ENCODE measurements at regions not wholly inside any gene's neighbourhood (a gene's known extent, or its start where the extent isn't known, plus 50 kb on each side); places are given as distances from the start of the nearest gene placed in this dataset.

GRCh38 chr1:41977326-41977725 is 58.6 kb upstream of the HIVEP3 start:
- H3K9me2 ChIP-seq: no peaks in the 10 kb centered on the region
- DNase-seq: no peak
- WGBS (ENCODE audit: low lambda C conversion rate): 84% methylated on average over 4 of the region's 4 CpGs

DNA sequence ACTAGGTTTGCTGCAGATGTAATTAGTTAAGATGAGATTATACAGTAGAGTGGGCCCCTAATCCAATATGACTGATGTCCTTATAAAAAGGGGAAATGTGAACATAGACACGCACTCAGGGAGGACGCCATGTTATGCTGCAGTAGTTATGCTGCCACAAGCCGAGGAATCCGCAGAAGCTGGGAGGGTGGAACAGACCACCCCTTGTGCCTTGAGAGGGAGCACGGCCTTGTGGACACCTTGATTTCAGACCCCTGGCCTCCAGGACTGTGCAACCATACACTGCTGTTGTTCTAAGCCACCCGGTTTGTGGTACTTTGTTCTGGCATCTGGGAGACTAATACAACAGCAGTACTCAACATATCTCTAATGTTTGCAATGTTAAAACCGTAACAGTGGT is 57.9 kb upstream of the HIVEP3 start:
- no peaks in the 10 kb centered on the region for H3K9me2 ChIP-seq
- H3F3A ChIP-seq (replicated peaks; ENCODE audit: insufficient read depth): no peaks in the 10 kb centered on the region
- ChIA-PET CTCF (interaction anchor here (0.7 kb wide), 1 partner anchor 315 kb away, joined by 3 read pairs; no protein-coding TSS in a partner anchor), POLR2A (no interaction called here)
- TF ChIP-seq EZH2phosphoT487 (IDR thresholded peaks at IDR 0.05; ENCODE audit: borderline replicate concordance, low read depth) (no peak), YY1 (IDR thresholded peaks at IDR 0.05; ENCODE audit: low read depth) (no peak), JUND (IDR thresholded peaks at IDR 0.05) (no peak), CHD2 (IDR thresholded peaks at IDR 0.05; ENCODE audit: low read length, partially characterized antibody) (no peak), MXI1 (IDR thresholded peaks at IDR 0.05; ENCODE audit: low read depth, low read length) (no peak), GABPA (IDR thresholded peaks at IDR 0.05; ENCODE audit: low read depth) (no peak), TCF12 (IDR thresholded peaks at IDR 0.05) (no peak), RXRA (IDR thresholded peaks at IDR 0.05; ENCODE audit: borderline replicate concordance, low read depth) (no peak), FOXM1 (IDR thresholded peaks at IDR 0.05; ENCODE audit: low read depth) (no peak), ELF1 (IDR thresholded peaks at IDR 0.05) (no peak), EP300 (IDR thresholded peaks at IDR 0.05; ENCODE audit: borderline replicate concordance in 1 of 2, low read depth in 1 of 2, low read length in 1 of 2) (no peak)
- TF ChIP-seq, protein P1, sequence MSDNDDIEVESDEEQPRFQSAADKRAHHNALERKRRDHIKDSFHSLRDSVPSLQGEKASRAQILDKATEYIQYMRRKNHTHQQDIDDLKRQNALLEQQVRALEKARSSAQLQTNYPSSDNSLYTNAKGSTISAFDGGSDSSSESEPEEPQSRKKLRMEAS (IDR thresholded peaks at IDR 0.05; ENCODE audit: low read depth): no peak
- TF ChIP-seq, protein P2, sequence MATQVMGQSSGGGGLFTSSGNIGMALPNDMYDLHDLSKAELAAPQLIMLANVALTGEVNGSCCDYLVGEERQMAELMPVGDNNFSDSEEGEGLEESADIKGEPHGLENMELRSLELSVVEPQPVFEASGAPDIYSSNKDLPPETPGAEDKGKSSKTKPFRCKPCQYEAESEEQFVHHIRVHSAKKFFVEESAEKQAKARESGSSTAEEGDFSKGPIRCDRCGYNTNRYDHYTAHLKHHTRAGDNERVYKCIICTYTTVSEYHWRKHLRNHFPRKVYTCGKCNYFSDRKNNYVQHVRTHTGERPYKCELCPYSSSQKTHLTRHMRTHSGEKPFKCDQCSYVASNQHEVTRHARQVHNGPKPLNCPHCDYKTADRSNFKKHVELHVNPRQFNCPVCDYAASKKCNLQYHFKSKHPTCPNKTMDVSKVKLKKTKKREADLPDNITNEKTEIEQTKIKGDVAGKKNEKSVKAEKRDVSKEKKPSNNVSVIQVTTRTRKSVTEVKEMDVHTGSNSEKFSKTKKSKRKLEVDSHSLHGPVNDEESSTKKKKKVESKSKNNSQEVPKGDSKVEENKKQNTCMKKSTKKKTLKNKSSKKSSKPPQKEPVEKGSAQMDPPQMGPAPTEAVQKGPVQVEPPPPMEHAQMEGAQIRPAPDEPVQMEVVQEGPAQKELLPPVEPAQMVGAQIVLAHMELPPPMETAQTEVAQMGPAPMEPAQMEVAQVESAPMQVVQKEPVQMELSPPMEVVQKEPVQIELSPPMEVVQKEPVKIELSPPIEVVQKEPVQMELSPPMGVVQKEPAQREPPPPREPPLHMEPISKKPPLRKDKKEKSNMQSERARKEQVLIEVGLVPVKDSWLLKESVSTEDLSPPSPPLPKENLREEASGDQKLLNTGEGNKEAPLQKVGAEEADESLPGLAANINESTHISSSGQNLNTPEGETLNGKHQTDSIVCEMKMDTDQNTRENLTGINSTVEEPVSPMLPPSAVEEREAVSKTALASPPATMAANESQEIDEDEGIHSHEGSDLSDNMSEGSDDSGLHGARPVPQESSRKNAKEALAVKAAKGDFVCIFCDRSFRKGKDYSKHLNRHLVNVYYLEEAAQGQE (IDR thresholded peaks at IDR 0.05; ENCODE audit: low read depth, low read length): no peak
- TF ChIP-seq, protein P3, sequence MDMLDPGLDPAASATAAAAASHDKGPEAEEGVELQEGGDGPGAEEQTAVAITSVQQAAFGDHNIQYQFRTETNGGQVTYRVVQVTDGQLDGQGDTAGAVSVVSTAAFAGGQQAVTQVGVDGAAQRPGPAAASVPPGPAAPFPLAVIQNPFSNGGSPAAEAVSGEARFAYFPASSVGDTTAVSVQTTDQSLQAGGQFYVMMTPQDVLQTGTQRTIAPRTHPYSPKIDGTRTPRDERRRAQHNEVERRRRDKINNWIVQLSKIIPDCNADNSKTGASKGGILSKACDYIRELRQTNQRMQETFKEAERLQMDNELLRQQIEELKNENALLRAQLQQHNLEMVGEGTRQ (IDR thresholded peaks at IDR 0.05; ENCODE audit: borderline replicate concordance, low read depth, low read length): no peak
- no peak for DNase-seq
- no peak overlapping the region for H3K9ac ChIP-seq
- WGBS (ENCODE audit: low lambda C conversion rate): 92% methylated on average over 7 of the region's 7 CpGs
- no peaks in the 10 kb centered on the region for H3K36me3 ChIP-seq (replicated peaks in 1 of 2; ENCODE audit: control insufficient read depth in 1 of 2, insufficient read depth in 2 of 2, low read length in 1 of 2)
- H4K20me1 ChIP-seq (ENCODE audit: insufficient read depth): no peaks in the 10 kb centered on the region
- no peaks in the 10 kb centered on the region for H3K79me2 ChIP-seq (ENCODE audit: insufficient read depth)
- H3K4me3 ChIP-seq (ENCODE audit: low read depth in 2 of 2, low read length in 1 of 2): no peak overlapping the region
- no peak overlapping the region for H3K27ac ChIP-seq (ENCODE audit: low read depth in 2 of 2, low read length in 1 of 2)
- H3K27me3 ChIP-seq (ENCODE audit: insufficient read depth): no peaks in the 10 kb centered on the region
- H3K9me3 ChIP-seq: no peaks in the 10 kb centered on the region
- no peak overlapping the region for H3K4me2 ChIP-seq
- H3K4me1 ChIP-seq (ENCODE audit: control insufficient read depth in 1 of 2, insufficient read depth in 2 of 2, low read depth in 1 of 2, low read length in 1 of 2): peaks cover 0 to 14% of the 10 kb centered on the region in 2 experiments; a peak in 2 of 4 replicates
- H2AFZ ChIP-seq (ENCODE audit: low read depth): no peak overlapping the region

More at GRCh38 chr1:41977326-41977725, 58.6 kb upstream of the HIVEP3 start:
- TF ChIP-seq RAD21 (IDR thresholded peaks at IDR 0.05; ENCODE audit: low read length): no peak
- TF ChIP-seq CHD2 (IDR thresholded peaks at IDR 0.05; ENCODE audit: low read length, partially characterized antibody): no peak
- no peak for TF ChIP-seq TCF12 (IDR thresholded peaks at IDR 0.05)
- TF ChIP-seq YY1 (IDR thresholded peaks at IDR 0.05; ENCODE audit: low read depth): no peak
- TF ChIP-seq, protein P3 (IDR thresholded peaks at IDR 0.05; ENCODE audit: borderline replicate concordance, low read depth, low read length): no peak
- H2AFZ ChIP-seq (ENCODE audit: low read depth): no peak overlapping the region
- H3K9me3 ChIP-seq: no peaks in the 10 kb centered on the region
- no peak overlapping the region for H3K4me3 ChIP-seq (ENCODE audit: low read depth in 2 of 2, low read length in 1 of 2)
- no peaks in the 10 kb centered on the region for H4K20me1 ChIP-seq (ENCODE audit: insufficient read depth)
- no peaks in the 10 kb centered on the region for H3K27me3 ChIP-seq (ENCODE audit: insufficient read depth)
- H3K4me1 ChIP-seq (ENCODE audit: control insufficient read depth in 1 of 2, insufficient read depth in 2 of 2, low read depth in 1 of 2, low read length in 1 of 2): peaks cover 0 to 17% of the 10 kb centered on the region in 2 experiments; a peak in 2 of 4 replicates
- H3F3A ChIP-seq (replicated peaks; ENCODE audit: insufficient read depth): no peaks in the 10 kb centered on the region
- POLR2A ChIA-PET: no interaction called here
- H3K9ac ChIP-seq: no peak overlapping the region
- H3K27ac ChIP-seq (ENCODE audit: low read depth in 2 of 2, low read length in 1 of 2): no peak overlapping the region
- no peaks in the 10 kb centered on the region for H3K79me2 ChIP-seq (ENCODE audit: insufficient read depth)
- CTCF ChIA-PET: interaction anchor here (0.7 kb wide), 1 partner anchor 316 kb away, joined by 3 read pairs; no protein-coding TSS in a partner anchor
- H3K4me2 ChIP-seq: no peak overlapping the region
- H3K36me3 ChIP-seq (replicated peaks in 1 of 2; ENCODE audit: control insufficient read depth in 1 of 2, insufficient read depth in 2 of 2, low read length in 1 of 2): no peaks in the 10 kb centered on the region
